GM21447 (cell line): ENCODE measurements at regions not wholly inside any gene's neighbourhood (a gene's known extent, or its start where the extent isn't known, plus 50 kb on each side); places are given as distances from the start of the nearest gene placed in this dataset.

Source experiments
- ATAC-seq: cut with Tn5 transposase; IDR thresholded peaks from one replicate; pipeline ENCODE4 v1.9.1; 2021; ENCODE audit not compliant: unreplicated experiment

DNA sequence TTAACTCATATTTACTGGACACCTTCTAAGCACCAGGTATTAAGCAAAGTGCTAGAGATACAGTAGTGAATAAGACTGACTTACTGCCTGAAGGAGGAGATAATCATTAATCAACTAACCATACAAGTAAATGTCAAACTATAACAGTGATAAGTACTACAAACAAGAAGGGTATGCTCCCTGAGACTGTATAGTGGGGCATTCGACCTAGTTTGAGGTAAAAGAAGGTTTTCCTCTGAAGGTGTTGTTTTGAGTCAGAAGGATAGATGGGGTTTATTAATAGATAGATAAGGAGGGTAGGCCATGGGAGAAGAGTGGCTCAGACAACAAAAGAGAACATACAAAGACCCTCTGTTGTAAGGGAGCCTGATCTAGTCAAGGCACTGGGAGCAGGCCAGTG is 105.4 kb downstream of the DDIT4L start:
- ATAC-seq: no peak

DNA sequence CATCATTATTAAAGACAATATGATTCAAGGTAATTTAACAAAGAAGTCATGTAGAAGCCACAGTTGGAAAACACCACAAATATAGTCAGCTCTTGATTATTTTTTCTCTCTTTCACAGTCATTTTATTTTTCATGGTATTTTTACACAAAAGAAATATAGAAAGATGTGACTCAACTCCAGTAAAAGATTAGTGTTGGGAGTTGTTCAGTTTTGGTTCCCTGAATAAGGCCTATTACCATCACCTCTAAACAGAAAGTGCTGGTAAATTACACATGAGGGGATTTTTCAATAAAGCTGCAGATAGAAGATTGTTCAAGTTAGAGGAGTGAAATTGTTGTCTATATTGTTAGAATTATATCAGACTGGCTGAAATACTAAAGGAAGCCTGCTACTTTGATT is 107.0 kb downstream of the DDIT4L start:
- peak; percentile 39 for ATAC-seq

DNA sequence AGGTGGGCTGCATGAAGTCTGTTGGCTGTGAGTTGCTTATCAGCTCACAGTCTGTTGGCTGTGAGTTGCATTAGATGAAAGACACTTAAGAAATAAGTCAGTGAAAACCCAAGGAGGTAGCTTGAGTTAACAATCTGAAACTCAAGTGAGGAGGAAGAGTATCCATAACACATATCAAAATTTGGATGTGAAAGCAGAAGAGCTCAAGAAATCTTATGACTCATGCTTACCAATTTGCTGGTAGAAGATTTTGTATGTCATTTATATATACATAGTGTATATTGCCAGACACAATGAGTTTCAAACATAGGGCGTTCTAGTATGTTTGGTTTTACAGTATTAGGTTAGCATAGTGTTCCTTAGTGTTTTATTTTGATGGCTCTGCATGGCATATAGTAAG is 107.4 kb downstream of the DDIT4L start:
- ATAC-seq: peak; percentile 46

DNA sequence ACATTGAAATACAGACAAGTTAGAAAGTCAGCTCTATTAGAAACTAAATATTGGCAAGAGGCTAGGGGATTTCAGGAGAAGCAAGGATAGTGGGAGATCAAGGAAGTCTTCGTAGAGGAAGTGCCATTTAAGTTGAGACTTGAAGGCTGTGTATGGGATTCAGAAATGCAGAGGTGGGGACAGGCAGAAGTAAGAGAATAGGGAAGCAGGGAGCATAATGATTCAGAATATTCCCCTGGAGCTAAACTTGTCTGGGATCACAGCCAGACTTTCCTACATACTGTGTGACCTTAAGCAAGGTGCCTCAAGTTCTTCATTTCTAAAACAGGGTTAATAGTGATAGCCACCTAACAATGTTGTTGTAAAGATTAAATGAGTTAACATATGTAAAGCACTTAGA is 108.8 kb downstream of the DDIT4L start:
- ATAC-seq: no peak

DNA sequence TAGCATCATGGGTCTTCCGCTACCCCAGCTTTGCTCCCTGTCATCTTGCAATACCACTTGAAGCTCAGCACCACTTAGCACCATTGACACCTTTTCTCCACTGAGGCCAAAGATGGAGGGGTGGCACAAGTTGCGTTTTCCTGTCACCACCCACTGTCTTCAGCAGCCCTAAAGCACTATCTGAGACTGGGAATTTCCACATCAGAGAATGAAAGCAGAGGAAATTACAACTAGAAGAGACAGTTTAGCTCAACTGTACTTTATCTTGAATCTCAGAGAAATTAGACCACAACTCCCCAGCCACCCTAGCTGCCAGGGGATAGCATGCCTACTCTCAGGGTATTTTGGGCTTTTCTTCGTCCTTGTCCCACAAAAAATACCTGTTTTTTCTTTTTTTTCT is 111.0 kb downstream of the DDIT4L start:
- ATAC-seq: no peak

DNA sequence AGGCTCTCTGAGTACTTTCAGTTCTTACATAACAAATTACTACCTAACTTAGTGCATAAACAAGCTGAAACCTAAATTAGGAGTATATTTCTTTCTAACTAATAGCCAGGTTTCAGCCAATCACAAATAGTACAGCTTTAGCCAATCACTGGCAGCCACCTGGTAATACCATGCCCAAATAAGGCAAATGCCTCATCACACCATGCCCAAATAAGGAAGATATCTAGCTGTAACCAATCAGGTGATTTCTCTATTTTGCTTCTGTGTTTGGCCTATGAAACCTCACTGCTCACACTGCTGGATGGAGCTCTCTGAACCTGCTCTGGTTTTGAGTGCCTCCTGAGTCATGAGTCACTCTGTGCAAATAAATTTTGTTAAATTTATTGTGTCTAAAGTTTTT is 113.5 kb downstream of the DDIT4L start:
- no peak for ATAC-seq

DNA sequence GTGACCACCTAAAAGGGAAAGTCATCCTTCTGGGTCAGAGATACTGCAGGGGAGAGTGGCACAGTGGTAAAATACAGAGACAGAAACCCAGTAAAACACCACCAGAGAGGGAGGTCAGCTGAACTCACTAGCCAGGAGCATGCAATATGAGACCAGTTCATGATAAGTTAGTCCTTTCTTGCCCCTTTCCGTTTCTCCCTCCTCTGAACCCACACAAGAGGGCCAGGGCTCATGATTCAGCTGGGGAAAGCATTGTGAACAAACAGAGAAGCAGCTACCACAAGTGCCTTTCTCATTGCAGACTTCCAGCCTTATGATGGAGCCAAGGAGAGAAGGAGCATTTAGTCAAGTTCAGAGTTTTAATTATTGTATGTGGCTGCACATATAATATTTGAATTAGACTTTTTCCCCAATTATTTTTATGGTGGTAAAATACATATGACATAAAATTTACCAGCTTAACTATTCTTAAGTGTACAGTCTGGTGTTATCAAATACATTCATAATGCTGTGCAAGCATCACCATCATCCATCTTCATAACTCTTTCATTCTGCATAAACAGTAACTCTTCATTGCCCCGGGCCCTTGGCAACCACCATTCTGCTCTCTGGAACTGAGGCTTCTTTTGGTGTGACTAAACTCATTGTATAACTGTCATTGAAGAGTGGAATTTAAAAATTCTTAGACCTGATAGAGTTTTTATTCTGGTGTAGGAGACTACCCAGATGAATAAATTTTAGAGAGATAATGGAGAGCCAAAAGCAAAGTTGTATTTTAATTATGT is 114.6 kb downstream of the DDIT4L start:
- no peak for ATAC-seq

DNA sequence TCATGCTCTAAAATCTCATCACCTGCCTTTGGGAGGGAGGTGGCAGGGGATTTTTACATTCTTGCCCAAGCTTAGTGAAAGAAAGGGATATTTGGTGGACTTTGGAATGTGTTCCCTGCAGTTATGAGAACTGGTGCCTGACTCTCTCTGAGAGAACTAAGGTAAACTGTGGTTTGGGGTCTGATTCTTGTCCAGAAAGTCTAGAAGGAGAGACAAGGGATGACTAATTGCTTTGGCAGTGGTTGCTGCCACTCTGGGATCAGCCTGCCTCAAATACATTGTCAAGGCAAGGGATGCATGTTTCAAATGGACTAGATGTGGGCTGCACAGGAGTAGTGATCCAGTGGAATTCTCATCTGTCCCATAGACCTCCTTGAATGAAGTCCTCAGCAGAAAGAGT is 115.2 kb downstream of the DDIT4L start:
- no peak for ATAC-seq

DNA sequence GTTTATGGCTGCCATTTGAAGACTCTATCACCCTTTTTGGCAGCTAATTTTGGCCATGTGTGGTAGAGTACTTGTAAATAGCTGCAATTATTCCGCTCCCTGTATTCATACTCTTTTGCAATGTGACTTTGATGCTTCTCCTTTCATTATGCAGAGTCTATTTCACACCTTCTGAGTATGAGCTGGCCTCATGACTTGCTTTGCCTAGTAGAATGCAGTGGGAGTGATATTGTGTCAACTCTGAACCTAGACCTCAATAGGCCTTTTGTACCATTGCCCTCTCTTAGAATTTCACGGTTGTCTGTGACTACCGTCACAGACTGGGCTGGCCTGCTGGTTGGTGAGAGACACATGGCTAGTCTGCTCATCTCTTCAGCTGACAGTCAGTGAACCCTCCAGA is 118.8 kb downstream of the DDIT4L start:
- ATAC-seq: no peak

DNA sequence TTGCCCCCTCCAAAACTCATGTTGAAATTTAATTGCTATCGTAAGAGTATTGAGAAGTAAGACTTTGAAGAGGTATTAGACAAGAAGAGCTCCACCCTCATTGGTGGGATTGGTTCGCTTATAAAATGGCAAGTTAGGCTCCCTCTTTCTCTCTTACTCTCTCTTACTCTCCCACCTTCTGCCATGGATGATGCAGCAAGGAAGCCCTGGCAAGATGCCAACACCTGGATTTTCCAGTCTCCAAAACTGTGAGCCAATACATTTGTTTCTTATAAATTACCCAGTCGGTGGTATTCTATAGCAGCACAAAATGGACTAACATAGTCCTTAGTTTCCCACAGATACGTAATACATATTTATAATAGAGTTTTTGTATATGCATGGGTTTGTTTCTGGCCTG is 119.4 kb downstream of the DDIT4L start:
- ATAC-seq: no peak

DNA sequence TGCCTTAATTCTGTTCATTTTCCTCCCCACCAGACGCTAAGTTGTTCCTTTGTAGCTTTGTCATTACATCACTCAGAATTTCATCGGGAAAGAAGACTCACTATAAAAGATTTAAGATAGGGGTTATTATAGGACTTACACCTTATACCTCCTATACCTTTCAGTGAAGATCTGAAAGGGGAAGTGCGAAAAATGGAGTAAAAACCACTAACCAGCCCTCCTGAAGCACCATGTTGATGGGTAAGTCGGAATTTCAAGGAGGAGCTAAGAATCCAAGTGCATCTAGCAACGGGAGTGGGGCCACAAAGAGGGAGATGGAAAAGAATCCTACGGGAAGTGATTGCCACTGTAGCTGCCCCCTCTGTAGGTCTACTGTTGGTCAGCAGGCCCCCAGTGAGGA is 119.1 kb upstream of the H2AZ1 start:
- no peak for ATAC-seq

DNA sequence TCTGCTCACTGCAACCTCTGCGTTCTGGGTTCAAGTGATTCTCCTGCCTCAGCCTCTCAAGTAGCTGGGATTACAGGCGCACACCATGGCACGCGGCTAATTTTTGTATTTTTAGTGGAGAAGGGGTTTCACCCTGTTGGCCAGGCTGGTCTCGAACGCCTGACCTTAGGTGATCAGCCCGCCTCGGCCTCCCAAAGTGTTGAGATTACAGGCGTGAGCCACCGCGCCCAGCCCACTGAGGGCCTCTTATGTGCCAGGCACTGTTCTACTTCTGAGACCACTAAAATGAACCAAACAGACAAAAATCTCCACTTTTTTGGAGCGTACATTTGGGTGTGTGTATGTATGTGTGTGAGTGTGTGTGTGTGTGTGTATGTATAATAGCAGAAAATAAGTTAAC is 117.2 kb upstream of the H2AZ1 start:
- ATAC-seq: no peak

DNA sequence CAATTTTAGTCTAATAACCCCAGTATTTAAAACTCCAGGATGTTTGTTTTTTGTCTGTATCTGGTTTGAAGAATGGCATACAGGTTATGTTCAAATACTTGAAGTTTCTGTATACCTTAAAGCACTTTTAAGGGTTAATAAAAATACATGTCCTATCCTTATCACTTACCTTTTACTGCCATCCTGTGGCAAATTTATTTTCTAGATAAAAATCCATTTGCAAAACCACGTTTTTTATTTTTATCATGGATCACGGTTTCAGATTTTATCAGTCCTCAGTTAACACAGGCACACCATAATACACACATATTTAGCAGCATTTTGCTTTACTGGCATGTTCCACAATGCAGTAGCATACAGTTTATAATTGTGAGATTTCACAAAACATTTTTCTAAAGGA is 113.3 kb upstream of the H2AZ1 start:
- ATAC-seq: no peak

DNA sequence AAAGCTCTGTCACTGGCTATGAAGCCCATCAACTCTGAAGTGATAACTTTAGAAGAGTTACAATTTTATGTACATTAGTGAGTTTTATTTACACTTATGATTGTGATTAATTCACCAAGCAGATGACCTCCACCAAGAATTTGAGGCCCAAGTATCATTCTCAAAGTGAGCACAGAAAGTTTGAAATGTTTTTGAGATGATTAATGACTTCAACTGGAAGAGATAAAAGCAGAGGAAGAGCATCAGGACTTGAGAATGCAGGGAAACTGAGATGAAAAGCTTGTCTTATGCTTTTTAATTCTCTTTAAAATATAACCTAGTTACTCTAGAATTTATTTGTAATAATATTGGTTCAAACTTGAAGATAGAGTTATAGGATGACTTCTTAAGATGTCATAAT is 112.8 kb upstream of the H2AZ1 start:
- no peak for ATAC-seq

DNA sequence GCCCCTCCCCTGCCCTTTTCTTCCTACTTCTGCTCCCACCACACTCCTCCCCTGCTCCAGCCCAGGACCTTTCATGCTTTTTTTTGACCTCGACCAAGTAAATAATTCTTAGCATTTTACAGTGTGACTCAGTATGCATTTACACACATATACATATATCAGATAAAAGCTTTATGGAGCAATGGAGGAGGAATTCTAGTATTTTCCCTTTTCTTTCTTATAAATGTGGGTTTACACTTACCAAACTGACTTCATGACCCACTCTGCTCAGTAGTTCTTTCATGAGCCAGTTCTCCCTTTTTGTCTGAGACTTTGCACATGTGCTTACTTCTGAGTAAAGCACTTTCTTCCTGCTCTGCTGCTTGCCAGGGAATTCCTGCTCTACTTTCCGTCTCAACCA is 111.8 kb upstream of the H2AZ1 start:
- no peak for ATAC-seq

DNA sequence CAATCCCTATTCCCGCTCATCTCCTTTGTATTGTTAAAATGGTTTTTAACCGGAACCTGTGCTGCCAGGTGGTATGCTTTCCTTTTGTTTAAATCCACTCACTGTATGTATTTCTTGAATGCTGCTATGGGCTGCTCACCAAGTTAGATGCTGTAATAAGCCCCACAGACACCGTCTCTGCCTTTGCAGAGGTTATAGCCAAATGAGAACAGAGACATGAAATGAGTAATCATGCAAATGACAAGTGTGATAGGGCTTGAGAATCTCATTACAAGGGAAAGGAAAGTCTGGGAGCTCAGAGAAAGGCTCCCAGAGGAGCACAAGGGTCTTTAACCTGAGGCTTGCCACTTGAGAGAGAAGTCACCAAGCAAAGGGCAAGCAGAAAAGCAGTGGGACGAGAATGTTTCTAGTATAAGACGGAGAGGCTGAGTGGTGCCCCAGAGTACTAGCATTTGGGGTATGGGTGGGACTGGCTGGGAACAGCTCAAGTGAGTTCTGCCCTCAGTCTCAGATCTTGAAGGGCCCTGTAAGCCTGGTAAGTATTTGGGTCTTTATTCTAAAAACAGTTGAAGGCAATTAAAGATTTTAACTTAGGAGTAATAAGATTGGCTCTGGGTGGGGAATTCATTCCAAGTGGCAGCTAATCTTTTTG is 110.8 kb upstream of the H2AZ1 start:
- ATAC-seq: peak; percentile 84

DNA sequence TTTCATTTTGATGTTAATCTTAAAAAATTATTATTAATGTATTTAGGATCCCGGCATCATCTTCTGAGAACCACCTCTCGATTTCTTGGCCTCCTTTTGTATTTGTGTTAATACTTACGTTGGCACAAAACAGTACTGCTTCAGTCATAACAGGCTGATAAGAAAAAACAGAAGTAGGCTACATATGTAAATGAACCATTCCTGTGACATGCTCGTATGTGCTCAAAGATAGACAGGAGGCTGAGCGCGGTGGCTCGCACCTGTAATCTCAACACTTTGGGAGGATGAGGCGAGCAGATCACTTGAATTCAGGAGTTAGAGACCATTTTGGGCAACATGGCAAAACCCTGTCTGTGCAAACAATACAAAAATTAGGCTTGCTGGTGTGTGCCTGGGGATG is 109.4 kb upstream of the H2AZ1 start:
- no peak for ATAC-seq

DNA sequence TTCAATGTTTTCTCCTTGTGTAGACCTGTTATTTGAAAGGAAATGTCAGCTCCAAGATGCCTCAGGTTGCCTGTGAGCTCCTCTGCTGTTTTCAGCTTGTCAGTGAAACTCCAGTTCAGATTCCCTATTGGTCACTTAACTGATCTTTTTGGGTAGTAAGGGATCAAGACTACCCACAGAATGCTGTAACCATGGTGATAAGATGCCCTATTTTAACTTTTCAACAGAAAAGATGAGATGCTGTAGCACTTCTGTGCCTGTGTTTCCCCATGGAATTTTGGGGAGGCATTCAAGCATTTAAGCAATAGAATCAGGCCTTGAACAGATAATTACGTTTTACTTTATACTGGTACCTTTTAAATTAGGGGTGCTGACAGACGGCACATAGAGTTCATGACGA is 106.6 kb upstream of the H2AZ1 start:
- ATAC-seq: no peak

DNA sequence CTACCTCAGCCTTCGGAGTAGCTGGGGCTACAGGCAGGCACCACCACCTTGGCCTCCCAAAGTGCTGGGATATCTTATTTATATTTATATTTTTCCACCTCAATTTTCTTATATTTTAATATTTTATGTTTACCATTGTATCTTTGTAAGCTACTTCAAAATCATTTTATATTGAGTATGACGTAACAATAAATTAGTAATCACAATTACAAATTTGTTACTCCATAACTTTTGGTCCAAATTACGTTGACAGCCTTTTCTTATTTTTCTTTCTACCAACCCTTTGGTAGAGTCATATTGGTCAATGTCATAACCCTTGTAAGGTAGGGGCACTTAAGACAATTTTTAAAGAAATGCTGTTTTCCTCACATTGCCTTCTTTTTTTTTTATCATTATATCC is 104.0 kb upstream of the H2AZ1 start:
- no peak for ATAC-seq

DNA sequence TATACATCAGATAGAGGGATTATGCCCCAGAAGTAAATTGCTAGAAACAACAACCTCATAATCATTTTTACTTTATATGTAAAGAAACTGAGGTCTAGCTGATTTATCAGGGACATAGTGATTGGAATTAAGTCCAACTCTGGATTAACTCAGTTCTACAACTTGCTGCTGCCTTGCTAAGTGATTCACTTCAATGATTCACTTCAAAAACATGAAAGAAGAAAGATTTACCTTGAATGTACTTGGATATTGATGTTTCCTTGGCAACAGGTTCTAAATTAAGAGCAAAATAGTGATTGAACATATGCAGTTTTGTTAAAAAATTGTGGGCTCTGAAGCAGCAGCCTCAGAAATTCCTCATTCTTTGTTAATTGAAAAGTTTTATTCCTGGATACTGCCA is 99.8 kb upstream of the H2AZ1 start:
- ATAC-seq: no peak

DNA sequence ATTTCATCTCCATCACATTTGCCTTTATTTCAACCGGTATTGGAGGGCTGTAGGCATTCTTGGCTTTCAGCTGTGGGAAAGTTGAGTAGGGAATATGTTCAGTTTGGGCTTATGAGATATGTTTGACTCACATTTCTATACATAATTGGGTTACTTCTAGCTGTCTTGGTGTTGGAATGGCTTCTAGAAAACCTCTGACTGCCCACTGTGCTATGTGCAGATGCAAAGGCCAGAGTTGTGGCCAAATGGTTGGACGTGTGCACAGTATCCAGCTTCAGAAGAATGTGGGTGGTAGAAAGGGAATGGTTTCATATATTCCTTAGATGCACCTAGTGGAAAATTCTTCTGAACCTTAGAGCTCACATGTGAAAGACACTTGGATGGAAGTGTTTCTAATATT is 92.6 kb upstream of the H2AZ1 start:
- ATAC-seq: no peak

DNA sequence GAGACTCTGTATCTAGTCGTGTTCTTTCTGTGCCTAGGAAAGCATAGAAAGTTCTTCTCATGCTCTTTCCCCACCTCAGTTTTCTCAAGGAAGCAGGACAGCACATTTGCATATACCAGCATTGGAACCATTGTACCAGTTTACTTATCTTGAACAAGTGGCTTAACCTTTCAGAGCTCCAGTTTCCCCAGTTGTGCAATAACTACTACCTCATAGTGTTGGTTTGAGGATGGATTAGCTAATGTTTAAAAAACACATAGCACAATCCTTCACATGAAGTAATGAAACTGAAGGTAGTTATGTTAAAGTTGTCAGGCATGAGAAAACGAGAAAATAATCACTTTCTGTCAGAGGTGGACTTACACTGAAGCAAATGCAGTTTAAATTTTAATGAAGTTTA is 92.2 kb upstream of the H2AZ1 start:
- ATAC-seq: no peak

DNA sequence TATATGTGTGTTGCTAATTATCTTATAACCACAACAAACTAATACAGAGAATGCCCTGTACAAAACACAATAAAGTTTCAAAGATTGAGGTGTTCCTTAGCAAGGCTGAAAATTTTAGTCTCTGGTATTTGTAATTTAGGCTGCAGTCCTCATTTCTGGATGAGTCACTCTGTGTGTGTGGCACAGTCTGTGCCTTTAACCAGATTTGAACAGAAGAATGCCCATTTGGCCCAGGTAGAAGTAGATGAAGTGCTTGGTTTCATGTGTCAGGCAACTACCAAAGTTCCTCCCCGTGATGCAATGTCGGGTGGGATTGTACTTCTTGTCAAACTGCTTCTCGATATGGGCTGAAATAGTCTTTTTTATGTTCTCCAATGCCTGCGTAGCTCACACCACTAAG is 91.6 kb upstream of the H2AZ1 start:
- ATAC-seq: no peak
